ENCODE measurements at regions not wholly inside any gene's neighbourhood (a gene's known extent, or its start where the extent isn't known, plus 50 kb on each side); places are given as distances from the start of the nearest gene placed in this dataset.
A peak's percentile ranks its signal among the peaks of the same experiment; 100 is the strongest.

DNA sequence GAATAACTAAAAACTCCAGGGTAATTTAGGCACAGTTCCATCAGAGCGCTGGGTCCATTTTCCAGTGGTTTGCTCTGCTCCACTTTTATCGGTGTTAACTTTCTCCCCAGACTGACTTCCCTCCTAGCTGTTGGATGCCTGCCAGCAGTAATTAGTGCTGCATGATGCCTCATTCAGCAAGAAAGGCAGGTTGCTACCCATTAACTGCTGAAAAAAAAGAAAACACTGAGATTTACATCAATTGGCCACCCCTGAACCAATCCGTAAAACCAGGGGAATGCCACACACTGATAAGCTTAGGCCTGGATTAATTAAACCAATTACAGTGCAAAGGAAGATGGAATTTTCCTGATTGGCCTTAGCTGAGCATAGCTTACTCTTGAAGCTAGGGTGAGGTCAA, 182.4 kb upstream of the CXXC4 start:
- no peak for DNase-seq (ENCODE audit: low spot score)

DNA sequence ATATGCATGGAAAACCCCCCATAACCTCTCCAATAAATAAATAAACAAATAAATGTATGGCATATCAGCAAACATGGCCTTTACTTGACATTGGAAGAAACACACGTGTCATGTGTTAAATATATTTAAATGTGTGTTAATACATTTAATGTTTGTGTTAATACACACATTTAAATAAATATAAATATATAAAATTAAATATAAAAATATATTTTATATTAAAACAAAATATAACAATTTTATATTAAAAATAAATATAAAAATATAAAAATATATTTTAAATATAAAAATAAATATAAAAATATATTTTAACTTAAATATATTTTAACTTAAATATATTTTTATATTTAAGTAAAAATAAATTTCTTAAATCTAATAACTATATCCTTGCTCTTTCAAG, 187.6 kb upstream of the CXXC4 start:
- DNase-seq (ENCODE audit: low spot score): no peak

DNA sequence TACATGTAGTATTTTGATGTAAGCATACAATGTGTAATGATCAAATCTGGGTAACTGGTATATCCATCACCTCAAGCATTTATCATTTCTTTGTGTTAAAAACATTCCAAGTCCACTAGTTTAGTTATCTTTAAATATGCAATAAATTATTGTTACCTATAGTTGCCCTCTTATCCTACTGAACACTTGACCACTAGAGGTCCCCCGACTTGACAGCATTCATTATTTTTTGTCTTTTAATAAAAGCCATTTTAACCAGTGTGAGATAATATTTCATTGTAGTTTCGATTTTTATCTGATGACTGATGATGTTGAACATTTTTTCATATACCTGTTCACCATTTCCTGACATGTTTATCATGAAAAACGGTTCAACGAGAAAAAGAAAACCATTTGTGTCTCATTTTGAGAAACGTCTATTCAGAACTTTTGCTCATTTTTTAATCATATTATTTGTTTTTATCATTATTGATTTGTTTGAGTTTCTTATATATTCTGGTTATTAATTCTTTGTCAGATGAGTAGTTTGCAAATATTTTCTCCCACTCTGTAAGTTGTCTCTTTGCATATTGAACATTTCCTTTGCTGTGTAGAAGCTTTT, 199.0 kb upstream of the CXXC4 start:
- DNase-seq (ENCODE audit: low spot score): no peak

DNA sequence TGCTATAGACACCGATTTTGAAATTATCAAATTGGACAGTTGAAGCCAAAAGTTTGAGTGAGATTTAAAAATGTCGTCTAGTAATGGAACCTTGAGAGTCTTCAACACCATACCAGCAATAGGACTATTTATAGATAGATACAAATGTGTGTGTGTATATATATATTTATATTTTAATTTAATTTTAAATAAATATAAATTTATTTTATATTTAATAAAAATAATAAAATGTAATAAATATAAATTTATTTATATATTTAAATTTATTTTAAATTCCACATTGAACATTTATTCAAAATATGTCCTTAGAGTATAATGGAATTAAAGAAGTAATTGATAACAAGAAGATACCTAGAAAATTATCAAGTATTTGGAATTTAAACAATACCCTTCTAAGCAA, 221.9 kb upstream of the CXXC4 start:
- DNase-seq (ENCODE audit: low spot score): no peak

GRCh38 chr4:104719539-104720230, 225.0 kb upstream of the CXXC4 start:
- no peak for DNase-seq (ENCODE audit: low spot score)

GRCh38 chr4:104722467-104722866, 227.8 kb upstream of the CXXC4 start:
- no peak for DNase-seq (ENCODE audit: low spot score)

DNA sequence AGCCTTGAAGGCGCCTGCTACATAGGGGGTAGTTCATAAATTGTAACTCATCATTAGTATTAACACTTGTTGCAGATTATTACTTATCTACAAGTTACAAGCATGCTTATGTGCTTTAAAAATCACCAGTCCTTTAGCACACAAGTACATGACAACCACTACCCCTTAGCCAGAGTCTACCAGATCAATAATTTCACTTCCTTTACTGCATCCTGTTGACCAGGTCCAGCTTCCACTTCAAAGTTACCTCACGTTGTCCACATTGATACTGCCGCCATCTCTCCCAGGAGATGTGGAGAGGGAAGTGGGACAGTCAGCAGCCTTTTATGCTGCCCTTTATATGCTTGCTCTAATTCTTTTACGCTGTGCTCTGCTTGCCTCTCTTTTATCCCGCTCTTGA, 231.3 kb upstream of the CXXC4 start:
- no peak for DNase-seq (ENCODE audit: low spot score)

DNA sequence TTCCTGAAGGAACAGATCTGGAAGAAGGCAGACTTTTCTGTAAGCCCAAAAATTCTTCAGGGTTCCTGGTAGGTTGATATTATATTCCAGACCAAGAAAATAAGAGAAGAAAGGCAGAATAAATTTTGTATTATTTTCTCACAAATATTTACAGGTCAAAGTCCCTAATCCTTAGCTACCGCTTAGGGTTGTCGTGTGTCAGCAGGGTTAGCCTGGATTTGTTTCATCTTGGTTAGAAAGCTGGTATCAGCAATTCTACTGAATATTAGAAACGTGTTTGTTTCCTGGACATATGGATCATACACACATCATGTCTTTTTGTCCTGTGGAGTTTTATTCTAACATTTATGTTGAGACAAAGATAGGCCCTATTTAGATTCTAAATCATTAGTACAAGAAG, 232.9 kb upstream of the CXXC4 start:
- DNase-seq (ENCODE audit: low spot score): no peak

- no peak for DNase-seq (ENCODE audit: low spot score)
These were observed 233.9 kb upstream of the CXXC4 start for GRCh38 chr4:104728380-104729122.

DNA sequence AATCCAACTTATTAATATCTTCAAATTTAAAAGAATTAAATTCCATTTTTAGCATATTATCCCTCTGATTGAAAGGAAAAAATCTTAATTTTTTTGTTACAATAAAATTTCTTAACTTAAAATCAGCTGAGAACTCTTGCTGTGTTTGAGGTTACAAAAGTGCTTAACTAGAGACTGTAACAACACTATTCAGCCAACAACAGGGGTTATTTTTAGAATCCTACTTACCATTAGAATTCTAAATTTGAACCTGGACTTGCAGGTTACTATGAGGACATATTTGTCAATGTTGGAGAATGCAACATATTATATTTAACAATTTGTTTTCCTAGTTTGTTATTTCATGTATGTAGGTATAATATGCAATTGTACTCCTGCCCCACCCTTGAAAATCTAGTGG, 238.1 kb upstream of the CXXC4 start:
- DNase-seq (ENCODE audit: low spot score): no peak

DNA sequence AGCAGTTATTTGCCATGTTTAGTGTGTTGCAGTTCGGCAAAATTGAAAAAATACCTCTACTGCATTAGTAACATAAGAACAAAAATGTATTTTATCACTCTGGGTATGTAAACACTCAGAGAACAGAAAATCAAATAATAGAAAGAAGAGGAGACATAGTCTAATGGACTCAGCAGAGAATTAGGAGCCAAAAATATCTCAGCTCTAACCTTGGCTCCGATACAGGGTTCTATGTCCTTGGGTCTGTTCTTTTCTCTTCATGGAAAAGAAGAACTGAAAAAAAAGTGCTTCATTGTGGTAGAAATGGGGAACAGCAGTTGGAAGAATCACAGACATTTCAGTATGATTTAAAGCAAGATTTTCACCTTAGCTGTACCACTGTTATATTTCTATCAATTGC, 240.5 kb upstream of the CXXC4 start:
- DNase-seq (ENCODE audit: low spot score): no peak

DNA sequence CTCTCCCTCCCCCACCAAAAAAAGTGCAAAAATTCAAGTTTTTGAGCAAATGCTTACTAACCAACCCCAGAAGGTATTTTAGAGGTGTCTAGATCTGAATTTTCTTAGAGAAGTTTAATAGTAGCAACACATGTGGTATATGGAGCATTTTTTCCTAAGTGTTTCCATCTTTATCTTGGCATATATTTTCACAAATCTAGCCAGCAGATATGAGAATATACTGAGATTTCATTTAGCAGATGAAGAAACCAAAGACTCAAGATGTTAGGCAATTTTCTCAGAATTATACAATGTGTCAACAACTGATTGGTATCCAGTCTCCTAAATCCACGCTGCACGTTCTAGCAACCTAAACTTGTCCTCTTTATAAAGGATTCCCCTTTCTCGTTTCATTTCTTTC, 245.5 kb upstream of the CXXC4 start:
- DNase-seq (ENCODE audit: low spot score): no peak

- DNase-seq (ENCODE audit: low spot score): no peak
These were observed 248.5 kb upstream of the CXXC4 start for GRCh38 chr4:104743215-104743653.

DNA sequence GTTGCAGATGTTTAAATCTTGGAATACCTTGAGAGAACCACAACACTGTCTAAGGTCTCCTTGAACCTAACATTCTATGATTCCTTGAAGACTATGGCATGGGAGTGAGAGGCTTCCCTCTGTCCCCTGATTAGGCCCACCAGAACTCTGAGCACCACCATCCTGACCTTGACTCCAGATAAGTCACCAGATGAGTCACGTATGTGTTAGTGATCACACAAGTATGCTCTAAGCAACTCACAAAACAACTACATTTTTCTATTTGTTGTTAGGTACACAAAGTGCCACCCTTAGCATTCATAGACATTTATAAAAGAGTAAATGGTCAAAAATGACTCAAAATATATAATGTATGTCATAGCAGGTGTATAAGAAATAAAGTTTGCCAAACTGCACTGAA, 252.9 kb upstream of the CXXC4 start:
- no peak for DNase-seq (ENCODE audit: low spot score)

- no peak for DNase-seq (ENCODE audit: low spot score)
These were observed 254.4 kb upstream of the CXXC4 start for GRCh38 chr4:104749062-104749461.

- no peak for DNase-seq (ENCODE audit: low spot score)
These were observed 255.3 kb upstream of the CXXC4 start for GRCh38 chr4:104750008-104750407.

GRCh38 chr4:104751468-104751867, 256.8 kb upstream of the CXXC4 start:
- DNase-seq (ENCODE audit: low spot score): peak; percentile 57

- no peak for DNase-seq (ENCODE audit: low spot score)
These were observed 257.6 kb upstream of the CXXC4 start for GRCh38 chr4:104752337-104752736.

DNA sequence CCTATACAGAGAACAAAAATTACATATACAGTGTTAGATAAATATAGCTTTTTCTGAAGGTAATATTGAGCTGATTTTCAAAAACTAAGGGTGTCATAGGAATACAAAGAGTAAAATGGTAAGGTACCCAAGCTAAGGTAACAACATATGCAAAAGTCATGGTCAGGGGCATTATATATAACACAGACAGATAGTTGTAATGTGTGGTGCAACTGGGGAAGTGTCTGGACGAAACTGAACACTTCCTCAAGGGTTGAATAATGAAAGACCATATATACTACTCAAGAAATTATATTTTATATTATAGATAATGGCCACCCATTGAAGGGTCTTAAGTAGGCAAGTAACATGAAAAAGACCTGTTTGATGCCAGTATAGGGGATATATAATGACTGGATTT, 262.1 kb upstream of the CXXC4 start:
- DNase-seq (ENCODE audit: low spot score): no peak

GRCh38 chr4:104758574-104758973, 263.9 kb upstream of the CXXC4 start:
- DNase-seq (ENCODE audit: low spot score): no peak

- DNase-seq (ENCODE audit: low spot score): no peak
These were observed 269.0 kb upstream of the CXXC4 start for GRCh38 chr4:104763554-104764222.

DNA sequence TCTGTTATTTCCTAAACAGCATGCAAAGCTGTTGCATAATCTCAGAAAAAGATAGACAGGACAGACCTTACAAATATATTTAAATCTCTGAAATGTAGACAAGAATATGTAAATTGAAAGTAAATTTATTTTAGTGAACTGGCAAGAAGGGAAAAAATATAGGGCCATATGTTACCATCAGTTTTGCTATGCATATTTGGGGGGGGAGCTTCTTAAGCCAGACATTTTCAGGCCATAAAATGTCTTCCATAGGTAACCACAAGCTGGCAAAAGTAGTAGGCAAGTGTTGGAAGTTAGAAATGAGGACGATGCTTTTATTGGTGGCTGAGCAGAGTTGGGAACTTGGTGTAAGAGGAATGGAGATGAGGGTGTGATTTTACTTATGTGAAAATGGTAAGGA, 272.0 kb upstream of the CXXC4 start:
- no peak for DNase-seq (ENCODE audit: low spot score)

GRCh38 chr4:104772849-104773248, 278.2 kb upstream of the CXXC4 start:
- DNase-seq (ENCODE audit: low spot score): no peak
